HEK293 (cell line): ENCODE measurements at regions not wholly inside any gene's neighbourhood (a gene's known extent, or its start where the extent isn't known, plus 50 kb on each side); places are given as distances from the start of the nearest gene placed in this dataset.

Experiments
- CTCF ChIA-PET: fragments of 350-600 bp; formaldehyde crosslinking; extraction: SDS; loops from one replicate; lab custom pipeline; 2021; ENCODE audit warnings: antibody characterized with exemption; lab: Yijun Ruan, JAX
- POLR2A ChIA-PET: fragments of 300-600 bp; formaldehyde crosslinking; extraction: SDS; loops from one replicate; lab custom pipeline; 2020; ENCODE audit warnings: antibody characterized with exemption, inconsistent platforms; lab: Yijun Ruan, JAX
- H3K27ac ChIP-seq: fragments of 200-500 bp; sonication (Bioruptor generic); 2 replicates; pipeline ENCODE4 v1.5.1; 2014; ENCODE audit warnings: low read depth, low read length, control low read depth, inconsistent platforms; ENCODE audit errors: extremely low read depth
- H3K36me3 ChIP-seq, 2 experiments: fragments of 200-500 bp in 1 of 2; sonication (Bioruptor generic) in 1 of 2; 1 replicate in 1 of 2; 2 replicates in 1 of 2; pipeline ENCODE4 v1.5.1; 2014 to 2017; ENCODE audit warnings: inconsistent platforms in 2 of 2, low read length in 2 of 2; ENCODE audit not compliant: control insufficient read depth in 2 of 2, insufficient read depth in 1 of 2
- H3K4me1 ChIP-seq: fragments of 200-500 bp; sonication (Bioruptor generic); 2 replicates; pipeline ENCODE4 v1.5.1; 2014; ENCODE audit warnings: mild to moderate bottlenecking, low read length, inconsistent platforms; ENCODE audit not compliant: control insufficient read depth, insufficient read depth
- H3K4me3 ChIP-seq: 2 replicates; pipeline ENCODE4 v1.5.1; 2011; ENCODE audit warnings: low read depth, mild to moderate bottlenecking, control low read depth, low read length, moderate library complexity
- H3K9me3 ChIP-seq: fragments of 200-500 bp; sonication (Bioruptor generic); 2 replicates; pipeline ENCODE4 v1.5.1; 2014; ENCODE audit warnings: low read depth, low read length, inconsistent platforms; ENCODE audit not compliant: control insufficient read depth, insufficient read depth
- BCL6B ChIP-seq: fragments of 450-650 bp; formaldehyde crosslinking; IDR thresholded peaks from 2 replicates; pipeline ENCODE4 v1.5.1; 2017; ENCODE audit warnings: missing biosample characterization, missing genetic modification characterization
- GLI4 ChIP-seq: fragments of 450-650 bp; formaldehyde crosslinking; IDR thresholded peaks from 2 replicates; pipeline ENCODE4 v1.5.1; 2016; ENCODE audit warnings: missing biosample characterization, missing genetic modification characterization
- OSR2 ChIP-seq: fragments of 450-650 bp; formaldehyde crosslinking; IDR thresholded peaks from 2 replicates; pipeline ENCODE4 v1.5.1; 2016; ENCODE audit warnings: missing biosample characterization, missing genetic modification characterization
- REPIN1 ChIP-seq: fragments of 450-650 bp; formaldehyde crosslinking; IDR thresholded peaks from 2 replicates; pipeline ENCODE4 v1.5.1; 2017; ENCODE audit warnings: missing biosample characterization, missing genetic modification characterization, low read depth
- SETDB1 ChIP-seq: IDR thresholded peaks from one replicate; pipeline ENCODE4 v1.6.1; 2017; ENCODE audit warnings: mild to moderate bottlenecking, low read length, moderate library complexity, mixed read lengths; ENCODE audit not compliant: insufficient read length
- TSHZ1 ChIP-seq: fragments of 450-650 bp; formaldehyde crosslinking; IDR thresholded peaks from 2 replicates; pipeline ENCODE4 v1.5.1; 2016; ENCODE audit warnings: missing biosample characterization, missing genetic modification characterization, borderline replicate concordance
- YY2 ChIP-seq: fragments of 450-650 bp; formaldehyde crosslinking; IDR thresholded peaks from 2 replicates; pipeline ENCODE4 v1.5.1; 2016; ENCODE audit warnings: missing biosample characterization, missing genetic modification characterization
- ZBTB20 ChIP-seq: fragments of 450-650 bp; formaldehyde crosslinking; IDR thresholded peaks from 2 replicates; pipeline ENCODE4 v1.5.1; 2016; ENCODE audit warnings: missing biosample characterization, missing genetic modification characterization
- ZBTB21 ChIP-seq: fragments of 450-650 bp; formaldehyde crosslinking; IDR thresholded peaks from 2 replicates; pipeline ENCODE4 v1.5.1; 2017; ENCODE audit warnings: missing biosample characterization, missing genetic modification characterization
- ZFHX2 ChIP-seq: fragments of 450-650 bp; formaldehyde crosslinking; conservative IDR thresholded peaks from 2 replicates; pipeline ENCODE4 v1.5.1; 2016; ENCODE audit warnings: missing biosample characterization, missing genetic modification characterization
- ZIC2 ChIP-seq: fragments of 450-650 bp; formaldehyde crosslinking; IDR thresholded peaks from 2 replicates; pipeline ENCODE4 v1.5.1; 2016; ENCODE audit warnings: missing biosample characterization, missing genetic modification characterization
- ZNF140 ChIP-seq: fragments of 450-650 bp; formaldehyde crosslinking; IDR thresholded peaks from 2 replicates; pipeline ENCODE4 v1.5.1; 2016; ENCODE audit warnings: missing biosample characterization, missing genetic modification characterization
- ZNF184 ChIP-seq: fragments of 450-650 bp; IDR thresholded peaks from 2 replicates; pipeline ENCODE4 v1.5.1; 2018; ENCODE audit warnings: missing biosample characterization, mild to moderate bottlenecking, missing genetic modification characterization
- ZNF23 ChIP-seq: fragments of 450-650 bp; formaldehyde crosslinking; IDR thresholded peaks from 2 replicates; pipeline ENCODE4 v1.5.1; 2016; ENCODE audit warnings: missing biosample characterization, missing genetic modification characterization, borderline replicate concordance
- ZNF324 ChIP-seq: fragments of 450-650 bp; formaldehyde crosslinking; IDR thresholded peaks from 2 replicates; pipeline ENCODE4 v1.5.1; 2016; ENCODE audit warnings: missing biosample characterization, missing genetic modification characterization
- ZNF426 ChIP-seq: fragments of 450-650 bp; formaldehyde crosslinking; IDR thresholded peaks from 2 replicates; pipeline ENCODE4 v1.5.1; 2017; ENCODE audit warnings: missing biosample characterization, missing genetic modification characterization, mild to moderate bottlenecking, inconsistent platforms, moderate library complexity
- ZNF514 ChIP-seq: fragments of 450-650 bp; formaldehyde crosslinking; IDR thresholded peaks from 2 replicates; pipeline ENCODE4 v1.5.1; 2016; ENCODE audit warnings: missing biosample characterization, missing genetic modification characterization
- ZNF596 ChIP-seq: fragments of 450-650 bp; IDR thresholded peaks from 2 replicates; pipeline ENCODE4 v1.5.0; 2018; ENCODE audit warnings: missing biosample characterization, mild to moderate bottlenecking, missing genetic modification characterization, moderate library complexity
- ZNF629 ChIP-seq: fragments of 450-650 bp; formaldehyde crosslinking; IDR thresholded peaks from 2 replicates; pipeline ENCODE4 v1.5.1; 2017; ENCODE audit warnings: missing biosample characterization, missing genetic modification characterization
- ZNF654 ChIP-seq: fragments of 450-650 bp; formaldehyde crosslinking; IDR thresholded peaks from 2 replicates; pipeline ENCODE4 v1.5.1; 2016; ENCODE audit warnings: low read depth, missing biosample characterization, missing genetic modification characterization
- ZNF785 ChIP-seq: fragments of 450-650 bp; formaldehyde crosslinking; IDR thresholded peaks from 2 replicates; pipeline ENCODE4 v1.5.1; 2016; ENCODE audit warnings: missing biosample characterization, missing genetic modification characterization
- ZNF791 ChIP-seq: fragments of 450-650 bp; formaldehyde crosslinking; IDR thresholded peaks from 2 replicates; pipeline ENCODE4 v1.5.1; 2016; ENCODE audit warnings: missing biosample characterization, missing genetic modification characterization
- ZSCAN4 ChIP-seq: fragments of 450-650 bp; formaldehyde crosslinking; IDR thresholded peaks from 2 replicates; pipeline ENCODE4 v1.5.1; 2017; ENCODE audit warnings: missing biosample characterization, missing genetic modification characterization
- ZXDB ChIP-seq: fragments of 450-650 bp; formaldehyde crosslinking; IDR thresholded peaks from 2 replicates; pipeline ENCODE4 v1.5.1; 2016; ENCODE audit warnings: missing biosample characterization, missing genetic modification characterization
- TF ChIP-seq, protein P1 (sequence below): fragments of 450-650 bp; formaldehyde crosslinking; IDR thresholded peaks from 2 replicates; pipeline ENCODE4 v1.5.1; 2016; ENCODE audit warnings: missing biosample characterization, missing genetic modification characterization

GRCh38 chr14:59120921-59121320 lies 67.5 kb upstream of the DAAM1 start:
- Histone ChIP-seq H3K36me3 (no peaks in the 10 kb centered on the region), H3K4me1 (peaks cover 5% of the 10 kb centered on the region; the same call in 1 of the 2 replicates), H3K27ac (no peak overlapping the region), H3K9me3 (no peaks in the 10 kb centered on the region), H3K4me3 (no peak overlapping the region)
- CTCF ChIA-PET, result interaction anchor here (1.0 to 5.9 kb wide), 5 partner anchors 66 to 619 kb away, joined by 3 to 55 read pairs (median 4); no protein-coding TSS in a partner anchor
- POLR2A ChIA-PET, result no interaction called here
- TF ChIP-seq ZNF596 (tag by site-specific recombination) (no peak), ZNF785 (tag by site-specific recombination) (no peak), REPIN1 (tag by site-specific recombination) (no peak), ZNF324 (tag by site-specific recombination) (no peak), YY2 (tag by site-specific recombination) (no peak), ZNF791 (no peak), ZXDB (no peak), ZFHX2 (tag by site-specific recombination) (no peak), OSR2 (tag by site-specific recombination) (no peak), GLI4 (tag by site-specific recombination) (no peak), BCL6B (no peak), ZBTB21 (no peak), ZNF23 (tag by site-specific recombination) (no peak), ZIC2 (no peak), SETDB1 (no peak), ZNF184 (tag by site-specific recombination) (no peak), TSHZ1 (tag by site-specific recombination) (no peak), ZNF140 (tag by site-specific recombination) (no peak)
- TF ChIP-seq, protein P1, sequence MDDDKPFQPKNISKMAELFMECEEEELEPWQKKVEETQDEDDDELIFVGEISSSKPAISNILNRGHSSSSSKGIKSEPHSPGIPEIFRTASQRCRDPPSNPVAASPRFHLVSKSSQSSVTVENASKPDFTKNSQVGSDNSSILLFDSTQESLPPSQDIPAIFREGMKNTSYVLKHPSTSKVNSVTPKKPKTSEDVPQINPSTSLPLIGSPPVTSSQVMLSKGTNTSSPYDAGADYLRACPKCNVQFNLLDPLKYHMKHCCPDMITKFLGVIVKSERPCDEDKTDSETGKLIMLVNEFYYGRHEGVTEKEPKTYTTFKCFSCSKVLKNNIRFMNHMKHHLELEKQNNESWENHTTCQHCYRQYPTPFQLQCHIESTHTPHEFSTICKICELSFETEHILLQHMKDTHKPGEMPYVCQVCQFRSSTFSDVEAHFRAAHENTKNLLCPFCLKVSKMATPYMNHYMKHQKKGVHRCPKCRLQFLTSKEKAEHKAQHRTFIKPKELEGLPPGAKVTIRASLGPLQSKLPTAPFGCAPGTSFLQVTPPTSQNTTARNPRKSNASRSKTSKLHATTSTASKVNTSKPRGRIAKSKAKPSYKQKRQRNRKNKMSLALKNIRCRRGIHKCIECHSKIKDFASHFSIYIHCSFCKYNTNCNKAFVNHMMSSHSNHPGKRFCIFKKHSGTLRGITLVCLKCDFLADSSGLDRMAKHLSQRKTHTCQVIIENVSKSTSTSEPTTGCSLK (tag by site-specific recombination), result no peak

DNA sequence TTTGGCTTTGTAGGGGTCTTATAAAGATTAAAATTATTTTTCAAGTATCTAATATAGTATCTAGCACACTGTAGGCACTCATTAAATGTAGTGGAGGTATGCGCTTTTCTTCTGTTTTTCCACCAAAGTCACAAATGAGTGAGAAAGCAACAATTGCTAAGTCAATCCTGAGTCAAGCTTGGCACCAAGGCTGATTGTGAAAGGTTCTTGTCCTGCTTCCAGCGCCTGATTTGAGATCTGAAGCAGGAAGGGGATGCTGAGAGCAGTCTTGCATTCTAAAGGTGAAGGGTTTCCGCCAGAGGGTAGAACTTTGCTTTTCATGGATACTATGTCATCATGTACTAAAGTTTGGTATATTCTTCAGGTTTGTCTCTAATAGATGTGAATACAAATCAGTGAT lies 64.9 kb upstream of the DAAM1 start:
- no peaks in the 10 kb centered on the region for H3K9me3 ChIP-seq
- ChIA-PET POLR2A (no interaction called here), CTCF (interaction anchor here (0.5 to 5.9 kb wide), 16 partner anchors 66 to 622 kb away, joined by 3 to 55 read pairs (median 4); no protein-coding TSS in a partner anchor)
- H3K27ac ChIP-seq, result no peak overlapping the region
- no peak overlapping the region for H3K4me3 ChIP-seq
- H3K36me3 ChIP-seq, result no peaks in the 10 kb centered on the region
- TF ChIP-seq ZNF514 (tag by site-specific recombination), result no peak
- no peak for TF ChIP-seq ZBTB20 (tag by site-specific recombination)
- no peak for TF ChIP-seq ZNF426
- no peak for TF ChIP-seq ZNF629
- no peak for TF ChIP-seq ZNF654 (tag by site-specific recombination)
- TF ChIP-seq ZSCAN4 (tag by site-specific recombination), result no peak
- no peaks in the 10 kb centered on the region for H3K4me1 ChIP-seq
